Adrenal gland (tissue), 5 donors: ENCODE measurements at regions not wholly inside any gene's neighbourhood (a gene's known extent, or its start where the extent isn't known, plus 50 kb on each side); places are given as distances from the start of the nearest gene placed in this dataset.

ENCODE experiments used
- CTCF ChIP-seq, 6 experiments: fragments of 450-650 bp in 4 of 6; fragments of 200-600 bp in 2 of 6; sonication (generic) in 1 of 6; IDR thresholded peaks; 1 replicate in 5 of 6; 2 replicates in 1 of 6; pipeline versions ENCODE4 v1.5.1 to v1.8.0; 2016 to 2021; ENCODE audit warnings: antibody characterized with exemption in 6 of 6, mild to moderate bottlenecking in 2 of 6, moderate library complexity in 1 of 6
- POLR2A ChIP-seq, 2 donors: fragments of 450-650 bp; IDR thresholded peaks; one replicate each; pipeline ENCODE4 v1.6.1; 2017; ENCODE audit warnings: antibody characterized with exemption in 2 of 2, mild to moderate bottlenecking in 2 of 2, moderate library complexity in 1 of 2
- donor health status: DM: no; HTN: no; CAD: no.

- no peak for TF ChIP-seq CTCF (IDR thresholded peaks at IDR 0.05)
- TF ChIP-seq POLR2A (IDR thresholded peaks at IDR 0.05), result no peak
Measured at GRCh38 chr2:150895968-150896367, 365.7 kb downstream of the RBM43 start.
